GM19468 (cell line): ENCODE measurements at regions not wholly inside any gene's neighbourhood (a gene's known extent, or its start where the extent isn't known, plus 50 kb on each side); places are given as distances from the start of the nearest gene placed in this dataset.
A peak's percentile ranks its signal among the peaks of the same experiment; 100 is the strongest.
"Not testable (repeated sequence)": the region's sequence is repeated elsewhere in the genome, so short reads cannot be mapped to it uniquely, and the experiment has no call there.

Experiments used
- ATAC-seq: cut with Tn5 transposase; IDR thresholded peaks from one replicate; pipeline ENCODE4 v1.9.1; 2021; ENCODE audit warnings: mild to moderate bottlenecking, moderate library complexity, moderate number of reproducible peaks; ENCODE audit not compliant: unreplicated experiment; ENCODE audit errors: extremely low read depth

- ATAC-seq, result no peak
These were observed 272.1 kb downstream of the GATA3 start for GRCh38 chr10:8326396-8327139.

- ATAC-seq, result no peak
These were observed 272.6 kb downstream of the GATA3 start for GRCh38 chr10:8327140-8327423.

GRCh38 chr10:8331387-8331786 is 276.9 kb downstream of the GATA3 start:
- ATAC-seq, result no peak

GRCh38 chr10:8331896-8332729 is 277.6 kb downstream of the GATA3 start:
- peak; percentile 84 for ATAC-seq

GRCh38 chr10:8332730-8333111 is 278.2 kb downstream of the GATA3 start:
- no peak for ATAC-seq

- ATAC-seq, result no peak
These were observed 280.1 kb downstream of the GATA3 start for GRCh38 chr10:8334631-8335030.

GRCh38 chr10:8336629-8337331 is 282.3 kb downstream of the GATA3 start:
- no peak for ATAC-seq

- no peak for ATAC-seq
These were observed 282.8 kb downstream of the GATA3 start for GRCh38 chr10:8337332-8337651.

GRCh38 chr10:8338177-8338766 is 283.8 kb downstream of the GATA3 start:
- no peak for ATAC-seq

- no peak for ATAC-seq
These were observed 290.3 kb downstream of the GATA3 start for GRCh38 chr10:8344756-8345155.

- no peak for ATAC-seq
These were observed 292.4 kb downstream of the GATA3 start for GRCh38 chr10:8346861-8347260.

GRCh38 chr10:8347614-8348013 is 293.1 kb downstream of the GATA3 start:
- ATAC-seq, result not testable (repeated sequence)

GRCh38 chr10:8349610-8350249 is 295.2 kb downstream of the GATA3 start:
- no peak for ATAC-seq

GRCh38 chr10:8350250-8350967 is 295.9 kb downstream of the GATA3 start:
- no peak for ATAC-seq

- no peak for ATAC-seq
These were observed 297.9 kb downstream of the GATA3 start for GRCh38 chr10:8352171-8353075.

GRCh38 chr10:8356283-8356682 is 301.8 kb downstream of the GATA3 start:
- ATAC-seq, result no peak

GRCh38 chr10:8359467-8359866 is 305.0 kb downstream of the GATA3 start:
- no peak for ATAC-seq

GRCh38 chr10:8360365-8360764 is 305.9 kb downstream of the GATA3 start:
- no peak for ATAC-seq
